ENCODE measurements at regions not wholly inside any gene's neighbourhood (a gene's known extent, or its start where the extent isn't known, plus 50 kb on each side); places are given as distances from the start of the nearest gene placed in this dataset.

DNA sequence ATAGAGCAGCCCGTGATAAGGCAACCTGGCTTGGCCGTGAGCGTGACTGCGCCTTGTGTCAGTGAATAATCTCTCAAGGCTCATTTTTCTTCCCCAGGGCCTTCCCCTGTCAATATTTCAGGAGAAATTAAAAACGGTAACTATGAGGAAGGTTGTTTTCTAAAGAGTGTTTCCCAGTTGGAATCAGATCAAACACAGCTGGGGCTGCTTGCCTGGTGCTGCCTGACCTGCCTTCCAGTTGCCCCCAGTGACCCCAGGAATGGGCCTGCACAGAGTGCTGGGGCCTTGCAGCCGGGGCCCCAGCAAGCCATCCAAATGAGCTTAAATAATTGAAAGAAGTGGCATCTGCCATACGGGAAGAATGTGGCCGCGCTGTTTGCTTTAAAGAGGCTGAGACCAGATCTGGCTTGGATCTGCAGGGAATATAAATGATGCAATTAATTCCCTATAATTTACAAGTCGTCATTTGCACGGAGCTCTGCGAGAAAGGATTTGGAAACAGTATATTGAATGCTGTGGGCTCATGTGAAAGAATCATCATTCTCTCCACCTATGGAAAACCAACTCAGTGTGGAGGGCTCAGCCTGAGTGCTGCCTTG, 203.9 kb downstream of the C1orf94 start:
- no peak overlapping the region for H2AFZ ChIP-seq (ENCODE audit: low read depth, low read length, poor library complexity, severe bottlenecking)
- no peaks in the 10 kb centered on the region for H3K79me2 ChIP-seq (ENCODE audit: insufficient read depth, low read length)
- intact Hi-C loops (cut with micrococcal nuclease), result no loop called here
- DNase-seq (ENCODE audit: low read depth, low spot score), result no peak
- no peaks in the 10 kb centered on the region for H3K36me3 ChIP-seq (ENCODE audit: control insufficient read depth in 1 of 2, insufficient read depth in 2 of 2, low read length in 2 of 2)
- peaks cover 4% of the 10 kb centered on the region for H3K27me3 ChIP-seq (ENCODE audit: insufficient read depth, low read length)
- RAD21 ChIA-PET (ENCODE audit: low non-redundant PET in 1 of 2, low total read pairs in 2 of 2, uncharacterized antibody in 2 of 2, unreplicated experiment in 2 of 2), result no interaction called here
- H4K20me1 ChIP-seq (ENCODE audit: insufficient read depth), result no peaks in the 10 kb centered on the region
- CTCF ChIA-PET, result no interaction called here
- H3K4me3 ChIP-seq (replicated peaks in 1 of 2; ENCODE audit: low read depth in 1 of 2, low read length in 2 of 2), result no peak overlapping the region
- TF ChIP-seq ZBTB33 (IDR thresholded peaks at IDR 0.05; ENCODE audit: extremely low read depth, insufficient replicate concordance, low read length), result no peak
- no peaks in the 10 kb centered on the region for H3K4me1 ChIP-seq (ENCODE audit: control insufficient read depth in 1 of 2, insufficient read depth in 2 of 2, low read length in 2 of 2)
- no TSS peak for BruUV-seq (replicated peaks)
- ATAC-seq, result no peak
- no peak overlapping the region for H3K27ac ChIP-seq (ENCODE audit: low read depth, low read length)
- H3K9ac ChIP-seq (ENCODE audit: low read length), result no peak overlapping the region
- no peaks in the 10 kb centered on the region for H3K9me3 ChIP-seq (ENCODE audit: control insufficient read depth in 1 of 2, insufficient read depth in 1 of 2, low read depth in 1 of 2, low read length in 2 of 2)
- POLR2A ChIA-PET, result no interaction called here
- no peak overlapping the region for H3K4me2 ChIP-seq (ENCODE audit: low read length)
- H3K9me2 ChIP-seq (ENCODE audit: insufficient read depth), result no peaks in the 10 kb centered on the region

DNA sequence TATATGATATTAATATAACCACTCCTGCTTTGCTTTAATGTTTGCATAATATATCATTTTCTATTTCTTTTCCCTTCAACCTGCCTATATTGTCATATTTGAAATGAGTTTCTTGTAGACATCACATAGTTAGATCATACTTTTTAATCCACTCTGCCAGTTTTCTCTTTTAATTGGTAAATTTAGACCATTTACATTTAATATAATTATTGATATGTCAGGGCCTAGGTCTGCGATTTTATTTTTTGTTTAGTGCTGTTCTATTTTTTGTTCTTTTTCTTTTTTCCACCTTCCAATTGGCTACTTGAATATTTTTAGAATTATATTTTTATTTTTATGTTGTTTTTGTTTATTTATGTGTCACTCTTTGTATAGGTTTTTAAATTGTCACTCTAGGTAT, 213.3 kb downstream of the C1orf94 start:
- DNase-seq (ENCODE audit: low read depth, low spot score), result no peak
- Histone ChIP-seq H3K9me2 (ENCODE audit: insufficient read depth) (no peaks in the 10 kb centered on the region), H3K27me3 (ENCODE audit: insufficient read depth, low read length) (no peaks in the 10 kb centered on the region), H3K4me2 (ENCODE audit: low read length) (no peak overlapping the region), H3K4me1 (ENCODE audit: control insufficient read depth in 1 of 2, insufficient read depth in 2 of 2, low read length in 2 of 2) (no peaks in the 10 kb centered on the region), H3K4me3 (replicated peaks in 1 of 2; ENCODE audit: low read depth in 1 of 2, low read length in 2 of 2) (no peak overlapping the region), H3K9me3 (ENCODE audit: control insufficient read depth in 1 of 2, insufficient read depth in 1 of 2, low read depth in 1 of 2, low read length in 2 of 2) (no peaks in the 10 kb centered on the region), H3K36me3 (ENCODE audit: control insufficient read depth in 1 of 2, insufficient read depth in 2 of 2, low read length in 2 of 2) (no peaks in the 10 kb centered on the region), H2AFZ (ENCODE audit: low read depth, low read length, poor library complexity, severe bottlenecking) (no peak overlapping the region), H3K9ac (ENCODE audit: low read length) (no peak overlapping the region), H3K79me2 (ENCODE audit: insufficient read depth, low read length) (no peaks in the 10 kb centered on the region), H4K20me1 (ENCODE audit: insufficient read depth) (no peaks in the 10 kb centered on the region), H3K27ac (ENCODE audit: low read depth, low read length) (no peak overlapping the region)
- CTCF ChIA-PET, result no interaction called here
- POLR2A ChIA-PET, result no interaction called here
- RAD21 ChIA-PET (ENCODE audit: low non-redundant PET in 1 of 2, low total read pairs in 2 of 2, uncharacterized antibody in 2 of 2, unreplicated experiment in 2 of 2), result no interaction called here
- no peak for ATAC-seq
- BruUV-seq (replicated peaks), result no TSS peak
- intact Hi-C loops (cut with micrococcal nuclease), result no loop called here
- TF ChIP-seq CEBPB (IDR thresholded peaks at IDR 0.05; ENCODE audit: low read depth), result no peak
- TF ChIP-seq YY1 (IDR thresholded peaks at IDR 0.05; ENCODE audit: extremely low read depth, insufficient replicate concordance, low read depth, low read length), result no peak
- TF ChIP-seq MAX (IDR thresholded peaks at IDR 0.05), result no peak
- no peak for TF ChIP-seq ZBTB33 (IDR thresholded peaks at IDR 0.05; ENCODE audit: extremely low read depth, insufficient replicate concordance, low read length)
- TF ChIP-seq, protein P1, sequence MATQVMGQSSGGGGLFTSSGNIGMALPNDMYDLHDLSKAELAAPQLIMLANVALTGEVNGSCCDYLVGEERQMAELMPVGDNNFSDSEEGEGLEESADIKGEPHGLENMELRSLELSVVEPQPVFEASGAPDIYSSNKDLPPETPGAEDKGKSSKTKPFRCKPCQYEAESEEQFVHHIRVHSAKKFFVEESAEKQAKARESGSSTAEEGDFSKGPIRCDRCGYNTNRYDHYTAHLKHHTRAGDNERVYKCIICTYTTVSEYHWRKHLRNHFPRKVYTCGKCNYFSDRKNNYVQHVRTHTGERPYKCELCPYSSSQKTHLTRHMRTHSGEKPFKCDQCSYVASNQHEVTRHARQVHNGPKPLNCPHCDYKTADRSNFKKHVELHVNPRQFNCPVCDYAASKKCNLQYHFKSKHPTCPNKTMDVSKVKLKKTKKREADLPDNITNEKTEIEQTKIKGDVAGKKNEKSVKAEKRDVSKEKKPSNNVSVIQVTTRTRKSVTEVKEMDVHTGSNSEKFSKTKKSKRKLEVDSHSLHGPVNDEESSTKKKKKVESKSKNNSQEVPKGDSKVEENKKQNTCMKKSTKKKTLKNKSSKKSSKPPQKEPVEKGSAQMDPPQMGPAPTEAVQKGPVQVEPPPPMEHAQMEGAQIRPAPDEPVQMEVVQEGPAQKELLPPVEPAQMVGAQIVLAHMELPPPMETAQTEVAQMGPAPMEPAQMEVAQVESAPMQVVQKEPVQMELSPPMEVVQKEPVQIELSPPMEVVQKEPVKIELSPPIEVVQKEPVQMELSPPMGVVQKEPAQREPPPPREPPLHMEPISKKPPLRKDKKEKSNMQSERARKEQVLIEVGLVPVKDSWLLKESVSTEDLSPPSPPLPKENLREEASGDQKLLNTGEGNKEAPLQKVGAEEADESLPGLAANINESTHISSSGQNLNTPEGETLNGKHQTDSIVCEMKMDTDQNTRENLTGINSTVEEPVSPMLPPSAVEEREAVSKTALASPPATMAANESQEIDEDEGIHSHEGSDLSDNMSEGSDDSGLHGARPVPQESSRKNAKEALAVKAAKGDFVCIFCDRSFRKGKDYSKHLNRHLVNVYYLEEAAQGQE (IDR thresholded peaks at IDR 0.05; ENCODE audit: low read depth), result no peak
- no peak for TF ChIP-seq ELF1 (IDR thresholded peaks at IDR 0.05; ENCODE audit: borderline replicate concordance, low read depth)
- no peak for TF ChIP-seq EZH2phosphoT487 (IDR thresholded peaks at IDR 0.05; ENCODE audit: borderline replicate concordance)
- no peak for TF ChIP-seq SRF (IDR thresholded peaks at IDR 0.05; ENCODE audit: low read depth)
- TF ChIP-seq RAD21 (IDR thresholded peaks at IDR 0.05; ENCODE audit: low read depth), result no peak
- TF ChIP-seq ZFX (IDR thresholded peaks at IDR 0.05), result no peak
- TF ChIP-seq ZNF274 (IDR thresholded peaks at IDR 0.05; ENCODE audit: low read depth, low read length), result no peak
- TF ChIP-seq CBX3 (IDR thresholded peaks at IDR 0.05; ENCODE audit: low read depth), result no peak

All from HCT116 (cell line).